Upper lobe of right lung (tissue), 1 donor: ENCODE measurements at regions not wholly inside any gene's neighbourhood (a gene's known extent, or its start where the extent isn't known, plus 50 kb on each side); places are given as distances from the start of the nearest gene placed in this dataset.

Experiments
- ATAC-seq: fragments of 200-7000 bp; cut with Tn5 transposase; one replicate; pipeline ENCODE4 v1.9.1; 2020; ENCODE audit warnings: mild to moderate bottlenecking, moderate library complexity
- DNase-seq: peaks from one replicate; pipeline ENCODE4 v3.0.0-alpha.2; 2020
- H3K27ac ChIP-seq: fragments of 200-600 bp; one replicate; pipeline ENCODE4 v1.8.0; 2022
- H3K27me3 ChIP-seq: fragments of 200-600 bp; one replicate; pipeline ENCODE4 v1.8.0; 2022; ENCODE audit warnings: mild to moderate bottlenecking
- H3K36me3 ChIP-seq: fragments of 200-600 bp; one replicate; pipeline ENCODE4 v1.8.0; 2022
- H3K4me1 ChIP-seq: fragments of 200-600 bp; one replicate; pipeline ENCODE4 v1.8.0; 2022
- H3K4me3 ChIP-seq: fragments of 200-600 bp; one replicate; pipeline ENCODE4 v1.8.0; 2022; ENCODE audit warnings: mild to moderate bottlenecking
- H3K9me3 ChIP-seq: fragments of 200-600 bp; one replicate; pipeline ENCODE4 v1.8.0; 2022
- intact Hi-C: fragments of 100-400 bp; cut with DNase I; formaldehyde crosslinking; loops from one replicate; pipeline ENCODE4 v1.11.0; 2022
- TF ChIP-seq, protein P1 (sequence below): fragments of 200-600 bp; IDR thresholded peaks from one replicate; pipeline ENCODE4 v1.8.0; 2022; ENCODE audit warnings: antibody characterized with exemption
- donor health status: DM: no; HTN: yes; CAD: no; lungs with severe emphysema.

- ATAC-seq (no peak), DNase-seq (no peak)
- Histone ChIP-seq H3K4me1 (no peaks in the 10 kb centered on the region), H3K36me3 (no peaks in the 10 kb centered on the region), H3K9me3 (no peaks in the 10 kb centered on the region), H3K27me3 (no peaks in the 10 kb centered on the region), H3K27ac (no peak overlapping the region), H3K4me3 (no peak overlapping the region)
- TF ChIP-seq, protein P1, sequence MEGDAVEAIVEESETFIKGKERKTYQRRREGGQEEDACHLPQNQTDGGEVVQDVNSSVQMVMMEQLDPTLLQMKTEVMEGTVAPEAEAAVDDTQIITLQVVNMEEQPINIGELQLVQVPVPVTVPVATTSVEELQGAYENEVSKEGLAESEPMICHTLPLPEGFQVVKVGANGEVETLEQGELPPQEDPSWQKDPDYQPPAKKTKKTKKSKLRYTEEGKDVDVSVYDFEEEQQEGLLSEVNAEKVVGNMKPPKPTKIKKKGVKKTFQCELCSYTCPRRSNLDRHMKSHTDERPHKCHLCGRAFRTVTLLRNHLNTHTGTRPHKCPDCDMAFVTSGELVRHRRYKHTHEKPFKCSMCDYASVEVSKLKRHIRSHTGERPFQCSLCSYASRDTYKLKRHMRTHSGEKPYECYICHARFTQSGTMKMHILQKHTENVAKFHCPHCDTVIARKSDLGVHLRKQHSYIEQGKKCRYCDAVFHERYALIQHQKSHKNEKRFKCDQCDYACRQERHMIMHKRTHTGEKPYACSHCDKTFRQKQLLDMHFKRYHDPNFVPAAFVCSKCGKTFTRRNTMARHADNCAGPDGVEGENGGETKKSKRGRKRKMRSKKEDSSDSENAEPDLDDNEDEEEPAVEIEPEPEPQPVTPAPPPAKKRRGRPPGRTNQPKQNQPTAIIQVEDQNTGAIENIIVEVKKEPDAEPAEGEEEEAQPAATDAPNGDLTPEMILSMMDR = no peak
- intact Hi-C loops = no loop called here
These were observed 467.1 kb downstream of the ZNF608 start for GRCh38 chr5:124279146-124279876.

- Histone ChIP-seq H3K27ac (no peak overlapping the region), H3K4me1 (no peaks in the 10 kb centered on the region), H3K36me3 (no peaks in the 10 kb centered on the region), H3K27me3 (no peaks in the 10 kb centered on the region), H3K9me3 (no peaks in the 10 kb centered on the region), H3K4me3 (no peak overlapping the region)
- TF ChIP-seq, protein P1 = no peak
- no peak for DNase-seq
- intact Hi-C loops = no loop called here
- ATAC-seq = no peak
These were observed 467.8 kb downstream of the ZNF608 start for GRCh38 chr5:124278636-124279035.

DNA sequence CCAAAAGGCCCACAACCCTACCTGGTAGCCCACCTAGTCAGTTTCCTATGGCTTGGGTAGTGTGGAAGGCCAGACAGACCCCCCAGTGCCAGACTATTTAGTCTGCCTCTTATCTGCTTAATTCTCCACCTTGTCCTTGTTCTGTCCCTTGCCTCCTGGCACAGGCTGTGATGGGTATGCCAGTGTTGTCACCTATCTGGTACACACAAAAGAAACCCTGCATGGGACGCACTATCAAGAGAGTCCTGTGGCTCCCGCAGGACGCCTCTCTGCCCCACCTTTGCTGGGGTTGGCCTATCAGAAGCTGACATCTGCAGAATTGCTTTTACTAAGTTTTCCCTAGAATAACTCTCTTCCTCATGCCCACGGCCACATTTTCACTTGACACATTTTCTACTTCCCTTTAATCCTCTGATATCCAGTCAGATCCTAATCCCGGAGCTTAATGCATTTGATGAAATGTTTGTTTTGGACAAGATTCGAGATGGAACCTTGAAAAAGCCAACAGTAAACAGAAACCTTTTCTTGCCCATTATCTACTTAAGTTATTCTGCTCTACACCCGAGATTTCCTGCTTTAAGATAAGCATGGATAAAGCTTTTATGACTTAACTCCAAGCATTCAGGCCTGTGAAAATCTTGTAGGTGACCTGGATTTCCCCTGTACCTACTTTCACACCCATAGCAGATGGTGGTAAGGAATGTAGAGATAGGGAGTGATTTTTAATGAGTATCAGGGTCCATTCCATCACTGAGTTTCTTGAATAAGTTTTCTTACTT is 468.5 kb downstream of the ZNF608 start:
- intact Hi-C loops = no loop called here
- H3K4me3 ChIP-seq = no peak overlapping the region
- no peaks in the 10 kb centered on the region for H3K36me3 ChIP-seq
- H3K4me1 ChIP-seq = no peaks in the 10 kb centered on the region
- ATAC-seq = no peak
- H3K9me3 ChIP-seq = no peaks in the 10 kb centered on the region
- no peaks in the 10 kb centered on the region for H3K27me3 ChIP-seq
- DNase-seq = no peak
- TF ChIP-seq, protein P1 = no peak
- H3K27ac ChIP-seq = no peak overlapping the region

- H3K9me3 ChIP-seq = no peaks in the 10 kb centered on the region
- no peak overlapping the region for H3K4me3 ChIP-seq
- intact Hi-C loops = no loop called here
- no peak for DNase-seq
- H3K36me3 ChIP-seq = no peaks in the 10 kb centered on the region
- no peak for ATAC-seq
- H3K27me3 ChIP-seq = no peaks in the 10 kb centered on the region
- TF ChIP-seq, protein P1 = no peak
- no peak overlapping the region for H3K27ac ChIP-seq
- no peaks in the 10 kb centered on the region for H3K4me1 ChIP-seq
These were observed 470.3 kb downstream of the ZNF608 start for GRCh38 chr5:124276166-124276565.

- DNase-seq = no peak
- H3K4me1 ChIP-seq = no peaks in the 10 kb centered on the region
- no peak overlapping the region for H3K4me3 ChIP-seq
- H3K27me3 ChIP-seq = no peaks in the 10 kb centered on the region
- TF ChIP-seq, protein P1 = no peak
- H3K27ac ChIP-seq = no peak overlapping the region
- intact Hi-C loops = no loop called here
- no peaks in the 10 kb centered on the region for H3K36me3 ChIP-seq
- ATAC-seq = no peak
- no peaks in the 10 kb centered on the region for H3K9me3 ChIP-seq
These were observed 471.5 kb downstream of the ZNF608 start for GRCh38 chr5:124274949-124275348.
